Heart left ventricle (tissue), 16 donors: ENCODE measurements at regions not wholly inside any gene's neighbourhood (a gene's known extent, or its start where the extent isn't known, plus 50 kb on each side); places are given as distances from the start of the nearest gene placed in this dataset.
"Not testable (repeated sequence)": the region's sequence is repeated elsewhere in the genome, so short reads cannot be mapped to it uniquely, and the experiment has no call there.

Source experiments
- ATAC-seq, 4 donors: fragments of 200-7000 bp; cut with Tn5 transposase; one replicate each; pipeline ENCODE4 v1.9.1; 2020 to 2022; ENCODE audit warnings: moderate library complexity in 4 of 4, mild to moderate bottlenecking in 3 of 4, moderate number of reproducible peaks in 1 of 4
- DNase-seq, 5 donors: peaks; one replicate each; pipeline ENCODE4 v3.0.0-alpha.2; 2020
- H3K27ac ChIP-seq, 12 donors: fragments of 200-600 bp; sonication (generic) in 4 of 12; one replicate each; pipeline versions ENCODE4 v1.5.0 to v1.8.0; 2016 to 2022; ENCODE audit warnings: mild to moderate bottlenecking in 2 of 12
- H3K27me3 ChIP-seq, 9 donors: fragments of 200-600 bp; sonication (generic) in 2 of 9; one replicate each; pipeline versions ENCODE4 v1.5.1 to v1.8.0; 2016 to 2022; ENCODE audit warnings: mild to moderate bottlenecking in 3 of 9
- H3K36me3 ChIP-seq, 9 donors: fragments of 200-600 bp; sonication (generic) in 2 of 9; one replicate each; pipeline versions ENCODE4 v1.5.0 to v1.8.0; 2018 to 2022; ENCODE audit warnings: mild to moderate bottlenecking in 2 of 9
- H3K4me1 ChIP-seq, 12 donors: fragments of 200-600 bp; sonication (generic) in 4 of 12; one replicate each; pipeline versions ENCODE4 v1.5.0 to v1.8.0; 2016 to 2022; ENCODE audit warnings: mild to moderate bottlenecking in 3 of 12
- H3K4me3 ChIP-seq, 12 donors: fragments of 200-600 bp; sonication (generic) in 4 of 12; one replicate each; pipeline versions ENCODE4 v1.5.0 to v1.8.0; 2017 to 2022; ENCODE audit warnings: mild to moderate bottlenecking in 9 of 12, moderate library complexity in 4 of 12
- H3K9me3 ChIP-seq, 12 donors: fragments of 200-600 bp; sonication (generic) in 4 of 12; one replicate each; pipeline versions ENCODE4 v1.5.0 to v1.8.0; 2016 to 2022; ENCODE audit warnings: mild to moderate bottlenecking in 1 of 12
- POLR2A ChIP-seq, 2 donors: fragments of 450-650 bp; IDR thresholded peaks; one replicate each; pipeline ENCODE4 v1.6.1; 2017; ENCODE audit warnings: antibody characterized with exemption in 2 of 2, mild to moderate bottlenecking in 2 of 2, moderate library complexity in 2 of 2
- WGBS, 4 donors: extraction: QIAGEN DNeasy Blood & Tissue Kit in 2 of 4; methylation state at CpG; one replicate each; pipeline versions ENCODE4 v1.1.5 to v1.1.7; 2013 to 2018; 5-methylcytosine and 5-hydroxymethylcytosine counted together
- intact Hi-C, 10 donors: fragments of 100-400 bp; cut with DNase I; formaldehyde crosslinking; loops; one replicate each; pipeline versions ENCODE4 v1.11.1 to v1.14.2; 2022
- TF ChIP-seq, protein P1 (sequence below), 12 donors: fragments of 200-600 bp; sonication (generic) in 4 of 12; IDR thresholded peaks; one replicate each; pipeline versions ENCODE4 v1.5.0 to v1.8.0; 2018 to 2022; ENCODE audit warnings: antibody characterized with exemption in 12 of 12, mild to moderate bottlenecking in 5 of 12
- donor health status: ischemic (EF 13 %, LVEDD 7.1; RV severe dilation, severe dysfunction).
- donor health status: healthy with polysubstance abuse.
- donor health status: DM: no; HTN: yes; CAD: no.
- donor health status: DM: no; HTN: no; CAD: no.
- donor health status: ischemic (EF 25% LVEDD 6.9; RV normal size, moderate dysfunction).
- donor health status: ischemic (EF 25% LVEDD 5.7; RV mildly dilated, moderate dysfunction).
- donor health status: healthy.
- donor health status: DM: yes; HTN: yes; CAD: no.
- donor health status: ischemic (EF 35%, LVEDD 5.7; RV mildly dilated, moderate dysfunction).
- donor health status: nonischemic (EF 11% LVEDD 7.7; RV severe dilation, severe dysfunction).
- donor health status: DM: yes; HTN: yes; CAD: no.
- donor health status: PGD.
- donor health status: ischemic (EF 29% LVEDD 5.4; RV normal size, mild dysfunction).
- donor health status: nonischemic (EF 23%, LVEDD 6.1; RV moderate dilation, normal function).

DNA sequence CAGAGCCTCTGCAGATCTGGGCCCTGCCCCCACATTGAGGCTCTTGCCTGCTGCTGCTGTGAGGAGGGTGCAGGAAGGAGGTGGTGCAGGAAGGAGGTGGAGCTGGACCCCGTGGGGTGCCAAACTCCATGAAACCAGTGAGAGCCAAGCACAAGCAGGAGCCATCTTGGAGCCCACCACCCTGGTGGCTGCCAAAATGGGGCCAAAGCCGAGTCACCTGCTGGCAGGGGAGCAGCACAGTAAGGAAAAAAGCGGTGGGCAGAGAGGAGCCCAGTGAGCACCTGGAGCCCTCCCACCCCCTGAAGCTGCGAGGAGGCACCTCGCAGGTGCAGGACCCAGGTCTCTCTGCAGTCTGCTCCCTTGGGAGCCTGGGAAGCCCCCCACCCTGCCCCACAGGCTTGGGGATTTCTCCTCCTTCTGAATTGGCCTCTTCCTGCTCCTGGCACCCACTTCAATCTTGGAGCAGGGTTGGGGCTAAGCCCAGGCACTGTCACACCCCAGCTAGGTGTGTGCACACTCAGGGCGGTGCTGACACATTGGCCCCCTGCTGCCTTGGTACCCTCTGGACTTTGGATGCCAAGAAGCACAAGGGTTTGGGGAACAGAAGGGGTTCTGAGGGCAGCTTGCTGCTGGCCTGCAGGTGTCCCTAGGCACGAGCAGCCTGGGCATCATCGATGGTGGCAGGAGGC is 245.4 kb upstream of the LRRTM4 start:
- peak in 1 of 5 donors; percentile 44 for DNase-seq
- intact Hi-C loops: no loop called here
- H3K27me3 ChIP-seq: no peaks in the 10 kb centered on the region
- no peaks in the 10 kb centered on the region for H3K4me1 ChIP-seq
- no peak overlapping the region for H3K27ac ChIP-seq
- WGBS, 4 donors: 76 to 85% (median 82%) methylated on average over 7 to 8 of the region's 8 CpGs
- ATAC-seq: peak in 1 of 4 donors; percentile 18
- peaks cover 0 to 5% (median 0%) of the 10 kb centered on the region in 12 donors for H3K9me3 ChIP-seq
- no peak overlapping the region for H3K4me3 ChIP-seq
- TF ChIP-seq POLR2A (IDR thresholded peaks at IDR 0.05): no peak
- TF ChIP-seq, protein P1, sequence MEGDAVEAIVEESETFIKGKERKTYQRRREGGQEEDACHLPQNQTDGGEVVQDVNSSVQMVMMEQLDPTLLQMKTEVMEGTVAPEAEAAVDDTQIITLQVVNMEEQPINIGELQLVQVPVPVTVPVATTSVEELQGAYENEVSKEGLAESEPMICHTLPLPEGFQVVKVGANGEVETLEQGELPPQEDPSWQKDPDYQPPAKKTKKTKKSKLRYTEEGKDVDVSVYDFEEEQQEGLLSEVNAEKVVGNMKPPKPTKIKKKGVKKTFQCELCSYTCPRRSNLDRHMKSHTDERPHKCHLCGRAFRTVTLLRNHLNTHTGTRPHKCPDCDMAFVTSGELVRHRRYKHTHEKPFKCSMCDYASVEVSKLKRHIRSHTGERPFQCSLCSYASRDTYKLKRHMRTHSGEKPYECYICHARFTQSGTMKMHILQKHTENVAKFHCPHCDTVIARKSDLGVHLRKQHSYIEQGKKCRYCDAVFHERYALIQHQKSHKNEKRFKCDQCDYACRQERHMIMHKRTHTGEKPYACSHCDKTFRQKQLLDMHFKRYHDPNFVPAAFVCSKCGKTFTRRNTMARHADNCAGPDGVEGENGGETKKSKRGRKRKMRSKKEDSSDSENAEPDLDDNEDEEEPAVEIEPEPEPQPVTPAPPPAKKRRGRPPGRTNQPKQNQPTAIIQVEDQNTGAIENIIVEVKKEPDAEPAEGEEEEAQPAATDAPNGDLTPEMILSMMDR (IDR thresholded peaks at IDR 0.05): no peak
- H3K36me3 ChIP-seq: no peaks in the 10 kb centered on the region

DNA sequence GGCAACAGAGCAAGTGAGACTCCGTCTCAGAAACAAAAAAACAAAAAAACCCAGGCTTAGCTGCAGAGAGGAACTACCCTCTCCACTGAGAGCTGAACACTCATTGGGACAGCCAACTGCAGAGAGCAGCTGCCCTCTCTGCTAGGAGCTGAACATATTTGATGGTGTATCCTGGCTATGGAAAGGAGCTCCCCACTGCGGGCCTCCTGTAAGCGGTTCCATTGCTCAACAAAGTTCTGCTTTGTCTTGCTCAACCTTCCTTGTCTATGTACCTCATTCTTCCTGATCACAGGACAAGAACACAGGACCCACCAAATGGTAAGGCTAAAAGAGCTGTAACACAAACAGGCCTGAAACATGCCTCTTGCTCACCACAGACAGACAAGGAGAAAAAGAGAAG is 246.3 kb upstream of the LRRTM4 start:
- ATAC-seq: no peak
- Histone ChIP-seq H3K4me1 (no peaks in the 10 kb centered on the region), H3K4me3 (no peak overlapping the region), H3K27me3 (no peaks in the 10 kb centered on the region), H3K36me3 (no peaks in the 10 kb centered on the region), H3K27ac (no peak overlapping the region), H3K9me3 (peaks cover 0 to 5% (median 0%) of the 10 kb centered on the region in 12 donors)
- WGBS, 4 donors: 66 to 78% (median 69%) methylated on average over 3 of the region's 3 CpGs
- intact Hi-C loops: no loop called here
- DNase-seq: no peak
- TF ChIP-seq, protein P1 (IDR thresholded peaks at IDR 0.05): no peak
- TF ChIP-seq POLR2A (IDR thresholded peaks at IDR 0.05): no peak

DNA sequence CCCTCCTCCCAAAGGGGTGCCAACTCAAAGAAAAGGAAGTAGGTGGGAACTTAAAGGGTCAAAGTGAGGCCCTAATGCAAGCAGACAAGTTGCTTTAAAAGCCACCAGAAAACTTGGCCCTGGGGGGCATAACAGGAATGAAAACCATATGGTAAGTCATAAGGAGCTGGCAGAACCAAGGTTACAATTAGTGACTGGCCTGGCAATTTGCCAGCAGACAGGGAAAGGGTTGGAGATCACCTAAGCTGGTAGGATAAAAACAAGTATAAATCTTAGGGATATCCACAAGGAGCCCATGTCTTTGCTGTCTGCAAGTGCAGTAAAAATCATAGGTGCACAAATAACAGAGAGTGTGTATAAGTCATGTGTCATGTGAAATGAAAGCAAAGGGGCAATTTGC is 256.7 kb upstream of the LRRTM4 start:
- no peaks in the 10 kb centered on the region for H3K36me3 ChIP-seq
- H3K4me1 ChIP-seq: no peaks in the 10 kb centered on the region
- H3K27ac ChIP-seq: no peak overlapping the region
- no peak for TF ChIP-seq POLR2A (IDR thresholded peaks at IDR 0.05)
- TF ChIP-seq, protein P1 (IDR thresholded peaks at IDR 0.05): no peak
- peaks cover 0 to 9% (median 0%) of the 10 kb centered on the region in 12 donors for H3K9me3 ChIP-seq
- no peak overlapping the region for H3K4me3 ChIP-seq
- ATAC-seq (no peak), DNase-seq (no peak)
- intact Hi-C loops: no loop called here
- H3K27me3 ChIP-seq: no peaks in the 10 kb centered on the region

DNA sequence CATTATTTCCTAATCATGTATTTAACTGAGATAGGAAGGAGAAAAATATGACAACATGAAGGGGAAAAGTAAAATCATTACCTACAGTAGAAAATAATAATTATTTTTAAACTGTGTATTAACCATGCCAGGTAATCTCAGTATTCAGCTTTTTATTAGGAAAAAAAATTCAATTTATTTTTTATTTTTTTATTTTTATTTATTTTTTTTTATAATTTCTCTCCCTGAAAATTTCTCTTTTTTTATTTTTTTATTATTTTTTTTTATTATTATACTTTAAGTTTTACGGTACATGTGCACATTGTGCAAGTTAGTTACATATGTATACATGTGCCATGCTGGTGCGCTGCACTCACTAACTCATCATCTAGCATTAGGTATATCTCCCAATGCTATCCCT is 271.3 kb upstream of the LRRTM4 start:
- H3K27ac ChIP-seq, H3K4me1 ChIP-seq, H3K36me3 ChIP-seq, ATAC-seq, H3K9me3 ChIP-seq, H3K27me3 ChIP-seq, H3K4me3 ChIP-seq, intact Hi-C loops, DNase-seq: not testable (repeated sequence)
- 96 to 100% (median 98%) methylated on average over 2 of the region's 2 CpGs for WGBS, 4 donors

DNA sequence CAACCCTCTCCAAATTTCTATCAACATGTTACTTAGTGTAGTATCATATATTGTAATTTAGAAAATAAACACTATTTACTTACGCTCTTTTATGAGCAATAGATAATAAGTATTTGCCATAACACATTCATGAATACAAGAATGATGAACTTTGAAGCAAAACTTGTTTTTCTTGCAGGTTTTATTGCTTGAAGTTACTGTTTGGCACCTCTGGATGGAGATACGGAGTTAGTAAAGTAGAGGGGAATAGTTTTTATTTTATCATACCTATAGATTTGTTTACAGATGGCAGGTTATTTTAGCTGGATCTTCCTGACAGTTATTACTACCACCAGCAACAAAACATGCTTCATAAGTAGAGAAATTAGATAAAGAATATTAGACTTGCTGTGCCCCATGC is 274.2 kb upstream of the LRRTM4 start:
- DNase-seq: no peak
- Histone ChIP-seq H3K9me3 (peaks cover 0 to 9% (median 0%) of the 10 kb centered on the region in 12 donors), H3K4me1 (no peaks in the 10 kb centered on the region), H3K27me3 (no peaks in the 10 kb centered on the region), H3K4me3 (no peak overlapping the region), H3K36me3 (no peaks in the 10 kb centered on the region), H3K27ac (no peak overlapping the region)
- no peak for ATAC-seq
- WGBS, 4 donors: 68 to 79% (median 75%) methylated on average over 2 of the region's 2 CpGs
- TF ChIP-seq, protein P1 (IDR thresholded peaks at IDR 0.05): no peak
- TF ChIP-seq POLR2A (IDR thresholded peaks at IDR 0.05): no peak
- intact Hi-C loops: no loop called here
